ENCODE measurements at regions not wholly inside any gene's neighbourhood (a gene's known extent, or its start where the extent isn't known, plus 50 kb on each side); places are given as distances from the start of the nearest gene placed in this dataset.

DNA sequence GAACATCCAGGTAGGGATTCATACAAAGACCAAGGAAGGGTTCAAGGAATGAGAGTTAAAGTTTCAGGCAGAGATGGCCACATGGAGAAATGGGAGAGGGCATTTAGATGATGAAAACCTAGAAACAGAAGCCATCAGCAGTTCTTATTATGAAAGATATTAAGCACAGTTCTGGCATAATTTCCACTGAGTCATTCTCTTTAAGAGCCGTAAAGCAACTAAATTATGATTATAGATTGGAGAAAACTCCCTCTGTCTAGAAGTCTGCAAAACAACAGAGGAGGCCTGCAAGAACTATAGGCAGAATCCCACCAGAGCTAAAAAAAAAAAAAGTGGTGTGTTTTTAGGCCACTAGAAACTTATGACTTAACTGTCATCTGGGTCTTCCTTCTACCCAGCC lies 157.1 kb upstream of the MPDZ start:
- no peak for TF ChIP-seq EZH2 (IDR thresholded peaks at IDR 0.05; ENCODE audit: borderline replicate concordance, insufficient read depth, low read depth, low read length, poor library complexity, severe bottlenecking)
- no peak for TF ChIP-seq CTCF (IDR thresholded peaks at IDR 0.05)

All from B cell (primary cell).